ENCODE measurements at regions not wholly inside any gene's neighbourhood (a gene's known extent, or its start where the extent isn't known, plus 50 kb on each side); places are given as distances from the start of the nearest gene placed in this dataset.

DNA sequence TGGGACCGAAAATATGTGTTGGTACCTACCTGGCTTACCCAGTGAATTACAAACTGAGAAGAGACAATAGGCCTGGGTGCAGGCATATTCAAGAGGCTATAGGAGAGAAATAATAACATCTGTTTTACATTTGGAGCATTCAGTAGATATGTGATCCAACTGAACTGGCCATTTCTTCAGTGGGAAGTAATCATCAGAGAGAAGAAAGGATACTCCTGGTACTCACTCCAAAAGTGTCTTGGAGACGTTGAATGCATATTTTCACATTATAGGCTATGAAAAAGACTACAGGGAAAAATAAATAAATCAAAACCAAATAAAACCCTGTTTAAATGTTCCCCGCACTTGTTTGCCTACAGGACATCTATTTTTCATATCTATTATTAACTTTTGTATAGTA, 1680.3 kb downstream of the REEP3 start:
- TF ChIP-seq, protein P1, sequence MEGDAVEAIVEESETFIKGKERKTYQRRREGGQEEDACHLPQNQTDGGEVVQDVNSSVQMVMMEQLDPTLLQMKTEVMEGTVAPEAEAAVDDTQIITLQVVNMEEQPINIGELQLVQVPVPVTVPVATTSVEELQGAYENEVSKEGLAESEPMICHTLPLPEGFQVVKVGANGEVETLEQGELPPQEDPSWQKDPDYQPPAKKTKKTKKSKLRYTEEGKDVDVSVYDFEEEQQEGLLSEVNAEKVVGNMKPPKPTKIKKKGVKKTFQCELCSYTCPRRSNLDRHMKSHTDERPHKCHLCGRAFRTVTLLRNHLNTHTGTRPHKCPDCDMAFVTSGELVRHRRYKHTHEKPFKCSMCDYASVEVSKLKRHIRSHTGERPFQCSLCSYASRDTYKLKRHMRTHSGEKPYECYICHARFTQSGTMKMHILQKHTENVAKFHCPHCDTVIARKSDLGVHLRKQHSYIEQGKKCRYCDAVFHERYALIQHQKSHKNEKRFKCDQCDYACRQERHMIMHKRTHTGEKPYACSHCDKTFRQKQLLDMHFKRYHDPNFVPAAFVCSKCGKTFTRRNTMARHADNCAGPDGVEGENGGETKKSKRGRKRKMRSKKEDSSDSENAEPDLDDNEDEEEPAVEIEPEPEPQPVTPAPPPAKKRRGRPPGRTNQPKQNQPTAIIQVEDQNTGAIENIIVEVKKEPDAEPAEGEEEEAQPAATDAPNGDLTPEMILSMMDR (IDR thresholded peaks at IDR 0.05; ENCODE audit: low read depth, low read length), result no peak
- TF ChIP-seq EZH2phosphoT487 (IDR thresholded peaks at IDR 0.05; ENCODE audit: low read depth), result no peak
